ENCODE measurements at regions not wholly inside any gene's neighbourhood (a gene's known extent, or its start where the extent isn't known, plus 50 kb on each side); places are given as distances from the start of the nearest gene placed in this dataset.

GRCh38 chr21:28257276-28257675 lies 735.4 kb downstream of the LTN1 start:
- H3K27me3 ChIP-seq (ENCODE audit: insufficient read depth, low read length): no peaks in the 10 kb centered on the region
- no peak overlapping the region for H3K4me3 ChIP-seq (ENCODE audit: low read length in 2 of 2)
- ChIA-PET POLR2A (ENCODE audit: partially characterized antibody) (no interaction called here), CTCF (ENCODE audit: partially characterized antibody) (no interaction called here)
- no peaks in the 10 kb centered on the region for H3K36me3 Mint-ChIP-seq
- peaks cover 0 to 3% (median 0%) of the 10 kb centered on the region in 8 donors for H3K9me3 Mint-ChIP-seq
- H3K4me1 Mint-ChIP-seq: no peaks in the 10 kb centered on the region
- no peak overlapping the region for H3K4me3 Mint-ChIP-seq
- no peaks in the 10 kb centered on the region for H3K27me3 Mint-ChIP-seq
- H3K4me1 ChIP-seq (ENCODE audit: insufficient read depth, low read length): no peaks in the 10 kb centered on the region
- H3K9me3 ChIP-seq (ENCODE audit: control insufficient read depth in 1 of 2, low read length in 2 of 2): no peaks in the 10 kb centered on the region
- intact Hi-C loops (cut with micrococcal nuclease): no loop called here
- DNase-seq: no peak
- H3K27ac Mint-ChIP-seq: no peak overlapping the region
- no peak overlapping the region for H3K27ac ChIP-seq (ENCODE audit: low read depth, low read length)
- no peaks in the 10 kb centered on the region for H3K36me3 ChIP-seq (ENCODE audit: insufficient read depth, low read length)

GRCh38 chr21:28256837-28257236 lies 735.8 kb downstream of the LTN1 start:
- POLR2A ChIA-PET (ENCODE audit: partially characterized antibody): no interaction called here
- intact Hi-C loops (cut with micrococcal nuclease): no loop called here

DNA sequence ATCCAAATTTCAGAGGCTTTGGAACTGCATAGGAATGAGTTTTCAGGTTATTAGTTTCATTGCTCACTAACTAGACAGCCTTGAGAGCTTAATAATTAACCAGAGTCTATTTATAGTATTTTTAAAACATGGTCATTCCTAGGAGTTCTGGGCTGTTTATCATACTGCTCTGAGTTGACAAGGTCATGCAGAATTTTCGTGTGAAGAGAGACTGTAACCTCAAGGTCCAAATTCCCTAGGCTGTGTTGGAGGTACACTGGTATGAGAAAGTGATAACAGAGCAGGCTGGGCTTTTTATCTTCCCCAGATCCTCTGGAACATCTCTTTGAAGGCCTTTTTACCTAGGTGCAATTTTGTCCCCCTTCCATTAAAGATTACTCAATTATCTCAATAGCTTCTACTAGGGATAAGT lies 736.3 kb downstream of the LTN1 start:
- intact Hi-C loops (cut with micrococcal nuclease): no loop called here
- Mint-ChIP-seq H3K27ac (no peak overlapping the region), H3K4me1 (no peaks in the 10 kb centered on the region), H3K9me3 (peaks cover 0 to 3% (median 0%) of the 10 kb centered on the region in 8 donors), H3K4me3 (no peak overlapping the region), H3K36me3 (no peaks in the 10 kb centered on the region), H3K27me3 (no peaks in the 10 kb centered on the region)
- no peaks in the 10 kb centered on the region for H3K36me3 ChIP-seq (ENCODE audit: insufficient read depth, low read length)
- H3K4me3 ChIP-seq (ENCODE audit: low read length in 2 of 2): no peak overlapping the region
- no peaks in the 10 kb centered on the region for H3K4me1 ChIP-seq (ENCODE audit: insufficient read depth, low read length)
- no peaks in the 10 kb centered on the region for H3K27me3 ChIP-seq (ENCODE audit: insufficient read depth, low read length)
- no peak overlapping the region for H3K27ac ChIP-seq (ENCODE audit: low read depth, low read length)
- no peaks in the 10 kb centered on the region for H3K9me3 ChIP-seq (ENCODE audit: control insufficient read depth in 1 of 2, low read length in 2 of 2)
- CTCF ChIA-PET (ENCODE audit: partially characterized antibody): no interaction called here
- POLR2A ChIA-PET (ENCODE audit: partially characterized antibody): no interaction called here
- DNase-seq: no peak

More at GRCh38 chr21:28256837-28257236, 735.8 kb downstream of the LTN1 start:
- Mint-ChIP-seq H3K36me3 (no peaks in the 10 kb centered on the region), H3K27ac (no peak overlapping the region), H3K27me3 (no peaks in the 10 kb centered on the region), H3K4me1 (no peaks in the 10 kb centered on the region), H3K4me3 (no peak overlapping the region), H3K9me3 (peaks cover 0 to 3% (median 0%) of the 10 kb centered on the region in 8 donors)
- Histone ChIP-seq H3K36me3 (ENCODE audit: insufficient read depth, low read length) (no peaks in the 10 kb centered on the region), H3K9me3 (ENCODE audit: control insufficient read depth in 1 of 2, low read length in 2 of 2) (no peaks in the 10 kb centered on the region), H3K4me1 (ENCODE audit: insufficient read depth, low read length) (no peaks in the 10 kb centered on the region), H3K27ac (ENCODE audit: low read depth, low read length) (no peak overlapping the region), H3K4me3 (ENCODE audit: low read length in 2 of 2) (no peak overlapping the region), H3K27me3 (ENCODE audit: insufficient read depth, low read length) (no peaks in the 10 kb centered on the region)
- DNase-seq: no peak
- CTCF ChIA-PET (ENCODE audit: partially characterized antibody): no interaction called here

GRCh38 chr21:28253961-28254360 lies 738.7 kb downstream of the LTN1 start:
- ChIA-PET POLR2A (ENCODE audit: partially characterized antibody) (no interaction called here), CTCF (ENCODE audit: partially characterized antibody) (no interaction called here)
- no peak for DNase-seq
- H3K4me3 Mint-ChIP-seq: no peak overlapping the region
- no peak overlapping the region for H3K4me3 ChIP-seq (ENCODE audit: low read length in 2 of 2)
- no peak overlapping the region for H3K27ac Mint-ChIP-seq
- H3K4me1 Mint-ChIP-seq: no peaks in the 10 kb centered on the region
- H3K27me3 Mint-ChIP-seq: no peaks in the 10 kb centered on the region
- no peaks in the 10 kb centered on the region for H3K4me1 ChIP-seq (ENCODE audit: insufficient read depth, low read length)
- intact Hi-C loops (cut with micrococcal nuclease): no loop called here
- no peaks in the 10 kb centered on the region for H3K36me3 Mint-ChIP-seq
- no peaks in the 10 kb centered on the region for H3K36me3 ChIP-seq (ENCODE audit: insufficient read depth, low read length)
- H3K27ac ChIP-seq (ENCODE audit: low read depth, low read length): no peak overlapping the region
- H3K9me3 Mint-ChIP-seq: peaks cover 0 to 2% (median 0%) of the 10 kb centered on the region in 8 donors
- no peaks in the 10 kb centered on the region for H3K27me3 ChIP-seq (ENCODE audit: insufficient read depth, low read length)
- no peaks in the 10 kb centered on the region for H3K9me3 ChIP-seq (ENCODE audit: control insufficient read depth in 1 of 2, low read length in 2 of 2)

- H3K27me3 Mint-ChIP-seq: no peaks in the 10 kb centered on the region
- Histone ChIP-seq H3K27me3 (ENCODE audit: insufficient read depth, low read length) (no peaks in the 10 kb centered on the region), H3K27ac (ENCODE audit: low read depth, low read length) (no peak overlapping the region), H3K4me1 (ENCODE audit: insufficient read depth, low read length) (no peaks in the 10 kb centered on the region), H3K4me3 (ENCODE audit: low read length in 2 of 2) (no peak overlapping the region), H3K9me3 (ENCODE audit: control insufficient read depth in 1 of 2, low read length in 2 of 2) (no peaks in the 10 kb centered on the region), H3K36me3 (ENCODE audit: insufficient read depth, low read length) (no peaks in the 10 kb centered on the region)
- no peak for DNase-seq
- H3K4me1 Mint-ChIP-seq: no peaks in the 10 kb centered on the region
- H3K27ac Mint-ChIP-seq: no peak overlapping the region
- no peak overlapping the region for H3K4me3 Mint-ChIP-seq
- H3K36me3 Mint-ChIP-seq: no peaks in the 10 kb centered on the region
- CTCF ChIA-PET (ENCODE audit: partially characterized antibody): no interaction called here
- intact Hi-C loops (cut with micrococcal nuclease): no loop called here
- H3K9me3 Mint-ChIP-seq: peaks cover 0 to 2% (median 0%) of the 10 kb centered on the region in 8 donors
- POLR2A ChIA-PET (ENCODE audit: partially characterized antibody): no interaction called here
Measured at GRCh38 chr21:28253338-28253737, 739.3 kb downstream of the LTN1 start.

DNA sequence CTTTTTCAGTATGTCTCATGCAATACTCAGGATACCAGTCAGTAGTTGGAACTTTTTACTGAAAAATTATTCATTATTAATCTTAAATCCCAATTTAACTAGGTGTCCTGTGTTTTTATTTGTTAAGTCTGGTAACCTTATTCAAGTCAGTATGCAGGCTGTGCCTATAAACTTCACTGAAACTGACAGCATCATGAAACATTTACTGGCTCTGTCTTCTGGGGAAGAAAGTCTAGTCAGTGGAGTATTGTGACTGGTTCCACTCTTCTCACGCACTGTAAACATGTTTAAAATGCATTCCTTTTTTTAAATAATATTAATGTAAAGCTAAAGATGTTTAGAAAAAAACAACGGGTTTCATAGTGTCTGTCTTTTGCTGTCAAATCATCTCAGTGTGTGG lies 739.7 kb downstream of the LTN1 start:
- CTCF ChIA-PET (ENCODE audit: partially characterized antibody): no interaction called here
- DNase-seq: no peak

DNA sequence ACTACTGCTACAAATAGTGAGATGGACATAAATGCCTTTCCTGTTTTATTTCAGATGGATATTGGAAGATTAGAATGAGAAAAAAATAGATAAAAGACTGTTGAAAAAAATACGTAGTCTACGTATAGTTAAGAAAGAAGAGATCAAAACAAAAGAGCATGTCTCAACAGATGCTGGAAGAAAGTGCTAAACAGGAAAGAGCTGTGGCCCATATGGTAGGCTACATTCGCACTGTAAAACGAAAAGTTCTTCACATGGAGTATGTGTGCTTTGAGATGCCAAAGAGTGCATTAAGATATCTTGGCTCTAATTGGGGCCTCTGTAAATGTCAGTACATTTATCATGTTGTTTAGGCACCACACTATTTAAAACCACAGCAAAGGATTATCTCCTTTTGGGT lies 741.7 kb downstream of the LTN1 start:
- Mint-ChIP-seq H3K4me3 (no peak overlapping the region), H3K27ac (no peak overlapping the region), H3K9me3 (no peaks in the 10 kb centered on the region), H3K27me3 (no peaks in the 10 kb centered on the region), H3K4me1 (no peaks in the 10 kb centered on the region), H3K36me3 (no peaks in the 10 kb centered on the region)
- Histone ChIP-seq H3K36me3 (ENCODE audit: insufficient read depth, low read length) (no peaks in the 10 kb centered on the region), H3K9me3 (ENCODE audit: control insufficient read depth in 1 of 2, low read length in 2 of 2) (no peaks in the 10 kb centered on the region), H3K4me3 (ENCODE audit: low read length in 2 of 2) (no peak overlapping the region), H3K27ac (ENCODE audit: low read depth, low read length) (no peak overlapping the region), H3K27me3 (ENCODE audit: insufficient read depth, low read length) (no peaks in the 10 kb centered on the region), H3K4me1 (ENCODE audit: insufficient read depth, low read length) (no peaks in the 10 kb centered on the region)
- POLR2A ChIA-PET (ENCODE audit: partially characterized antibody): no interaction called here
- intact Hi-C loops (cut with micrococcal nuclease): no loop called here
- no peak for DNase-seq
- CTCF ChIA-PET (ENCODE audit: partially characterized antibody): no interaction called here

More for the DNA sequence above, 739.7 kb downstream of the LTN1 start:
- H3K27ac Mint-ChIP-seq: no peak overlapping the region
- H3K9me3 Mint-ChIP-seq: no peaks in the 10 kb centered on the region
- Histone ChIP-seq H3K4me3 (ENCODE audit: low read length in 2 of 2) (no peak overlapping the region), H3K9me3 (ENCODE audit: control insufficient read depth in 1 of 2, low read length in 2 of 2) (no peaks in the 10 kb centered on the region), H3K27ac (ENCODE audit: low read depth, low read length) (no peak overlapping the region), H3K36me3 (ENCODE audit: insufficient read depth, low read length) (no peaks in the 10 kb centered on the region), H3K27me3 (ENCODE audit: insufficient read depth, low read length) (no peaks in the 10 kb centered on the region), H3K4me1 (ENCODE audit: insufficient read depth, low read length) (no peaks in the 10 kb centered on the region)
- H3K4me3 Mint-ChIP-seq: no peak overlapping the region
- H3K27me3 Mint-ChIP-seq: no peaks in the 10 kb centered on the region
- POLR2A ChIA-PET (ENCODE audit: partially characterized antibody): no interaction called here
- no peaks in the 10 kb centered on the region for H3K36me3 Mint-ChIP-seq
- intact Hi-C loops (cut with micrococcal nuclease): no loop called here
- H3K4me1 Mint-ChIP-seq: no peaks in the 10 kb centered on the region

- Histone ChIP-seq H3K4me1 (ENCODE audit: insufficient read depth, low read length) (no peaks in the 10 kb centered on the region), H3K27ac (ENCODE audit: low read depth, low read length) (no peak overlapping the region), H3K4me3 (ENCODE audit: low read length in 2 of 2) (no peak overlapping the region), H3K9me3 (ENCODE audit: control insufficient read depth in 1 of 2, low read length in 2 of 2) (no peaks in the 10 kb centered on the region), H3K36me3 (ENCODE audit: insufficient read depth, low read length) (no peaks in the 10 kb centered on the region), H3K27me3 (ENCODE audit: insufficient read depth, low read length) (no peaks in the 10 kb centered on the region)
- POLR2A ChIA-PET (ENCODE audit: partially characterized antibody): no interaction called here
- no peak for DNase-seq
- Mint-ChIP-seq H3K27me3 (no peaks in the 10 kb centered on the region), H3K27ac (no peak overlapping the region), H3K36me3 (no peaks in the 10 kb centered on the region), H3K4me1 (no peaks in the 10 kb centered on the region), H3K4me3 (no peak overlapping the region), H3K9me3 (no peaks in the 10 kb centered on the region)
- CTCF ChIA-PET (ENCODE audit: partially characterized antibody): no interaction called here
- intact Hi-C loops (cut with micrococcal nuclease): no loop called here
Measured at GRCh38 chr21:28247454-28248020, 745.1 kb downstream of the LTN1 start.

All from CD4-positive, alpha-beta memory T cell (primary cell).